GM13976 (cell line): ENCODE measurements at regions not wholly inside any gene's neighbourhood (a gene's known extent, or its start where the extent isn't known, plus 50 kb on each side); places are given as distances from the start of the nearest gene placed in this dataset.
"Not testable (repeated sequence)": the region's sequence is repeated elsewhere in the genome, so short reads cannot be mapped to it uniquely, and the experiment has no call there.

Experiments
- DNase-seq: peaks from one replicate; pipeline ENCODE4 v3.0.0; 2012; ENCODE audit warnings: low spot score
- in situ Hi-C: fragments of 300-500 bp; cut with MboI; formaldehyde crosslinking; loops from one replicate; pipeline ENCODE4 v1.12.0; 2022; ENCODE audit warnings: low sequenced_read_pairs, mixed read lengths, inconsistent platforms; ENCODE audit not compliant: unreplicated experiment
- TF ChIP-seq, protein P1 (sequence below): IDR thresholded peaks from 2 replicates; pipeline ENCODE4 v1.5.1; 2012; ENCODE audit warnings: borderline replicate concordance, mild to moderate bottlenecking; ENCODE audit not compliant: insufficient read depth; ENCODE audit errors: extremely low read depth, missing control alignments, control extremely low read depth

DNA sequence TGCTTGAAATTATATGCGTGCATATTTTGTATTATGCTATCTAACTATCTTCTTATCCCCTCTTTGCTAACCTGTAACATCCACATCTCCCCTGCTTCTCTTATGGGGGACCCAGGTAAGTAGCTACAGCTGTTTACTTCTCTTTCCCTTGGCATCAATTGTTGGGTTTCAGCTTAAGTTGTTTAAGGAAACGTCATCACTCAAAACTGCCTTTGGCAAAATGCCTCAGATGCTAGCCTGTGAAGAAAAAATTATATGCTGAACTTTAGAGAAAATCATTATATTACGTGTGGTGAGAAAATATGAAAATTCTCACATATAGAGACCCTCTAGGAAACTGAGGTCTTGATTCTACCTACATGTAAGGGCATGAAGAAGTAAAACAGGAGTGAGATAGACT lies 447.0 kb upstream of the NECTIN3 start:
- DNase-seq = no peak
- in situ Hi-C loops = no loop called here

DNA sequence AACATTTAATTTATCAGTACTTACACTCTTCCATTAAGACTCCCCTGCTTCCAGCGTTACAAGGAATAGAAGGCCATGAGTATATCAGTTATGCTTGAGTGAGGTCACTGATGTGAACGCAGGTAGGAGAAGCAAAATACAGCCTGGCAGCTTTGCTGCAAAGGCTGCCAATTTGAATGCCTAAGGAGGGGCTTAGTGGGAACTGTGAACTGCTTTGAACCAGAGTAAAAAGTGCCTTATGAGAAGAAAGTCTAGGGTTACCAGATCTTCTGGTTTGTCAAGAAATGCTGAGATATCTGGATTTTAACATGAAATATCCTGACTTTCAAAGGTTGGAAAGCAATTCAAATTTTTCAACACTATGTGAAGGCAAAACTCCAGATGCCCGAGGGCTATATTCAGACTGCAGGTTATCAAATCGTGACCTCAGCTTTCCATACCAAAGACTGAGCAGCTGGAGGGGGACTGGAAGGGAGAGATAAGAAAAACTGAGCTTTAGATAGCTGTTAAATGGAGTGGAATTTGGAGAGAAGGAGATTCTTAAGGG lies 446.3 kb upstream of the NECTIN3 start:
- no peak for DNase-seq
- in situ Hi-C loops = no loop called here
- TF ChIP-seq, protein P1, sequence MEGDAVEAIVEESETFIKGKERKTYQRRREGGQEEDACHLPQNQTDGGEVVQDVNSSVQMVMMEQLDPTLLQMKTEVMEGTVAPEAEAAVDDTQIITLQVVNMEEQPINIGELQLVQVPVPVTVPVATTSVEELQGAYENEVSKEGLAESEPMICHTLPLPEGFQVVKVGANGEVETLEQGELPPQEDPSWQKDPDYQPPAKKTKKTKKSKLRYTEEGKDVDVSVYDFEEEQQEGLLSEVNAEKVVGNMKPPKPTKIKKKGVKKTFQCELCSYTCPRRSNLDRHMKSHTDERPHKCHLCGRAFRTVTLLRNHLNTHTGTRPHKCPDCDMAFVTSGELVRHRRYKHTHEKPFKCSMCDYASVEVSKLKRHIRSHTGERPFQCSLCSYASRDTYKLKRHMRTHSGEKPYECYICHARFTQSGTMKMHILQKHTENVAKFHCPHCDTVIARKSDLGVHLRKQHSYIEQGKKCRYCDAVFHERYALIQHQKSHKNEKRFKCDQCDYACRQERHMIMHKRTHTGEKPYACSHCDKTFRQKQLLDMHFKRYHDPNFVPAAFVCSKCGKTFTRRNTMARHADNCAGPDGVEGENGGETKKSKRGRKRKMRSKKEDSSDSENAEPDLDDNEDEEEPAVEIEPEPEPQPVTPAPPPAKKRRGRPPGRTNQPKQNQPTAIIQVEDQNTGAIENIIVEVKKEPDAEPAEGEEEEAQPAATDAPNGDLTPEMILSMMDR = no peak

More for the DNA sequence above, 447.0 kb upstream of the NECTIN3 start:
- TF ChIP-seq, protein P1 = no peak

DNA sequence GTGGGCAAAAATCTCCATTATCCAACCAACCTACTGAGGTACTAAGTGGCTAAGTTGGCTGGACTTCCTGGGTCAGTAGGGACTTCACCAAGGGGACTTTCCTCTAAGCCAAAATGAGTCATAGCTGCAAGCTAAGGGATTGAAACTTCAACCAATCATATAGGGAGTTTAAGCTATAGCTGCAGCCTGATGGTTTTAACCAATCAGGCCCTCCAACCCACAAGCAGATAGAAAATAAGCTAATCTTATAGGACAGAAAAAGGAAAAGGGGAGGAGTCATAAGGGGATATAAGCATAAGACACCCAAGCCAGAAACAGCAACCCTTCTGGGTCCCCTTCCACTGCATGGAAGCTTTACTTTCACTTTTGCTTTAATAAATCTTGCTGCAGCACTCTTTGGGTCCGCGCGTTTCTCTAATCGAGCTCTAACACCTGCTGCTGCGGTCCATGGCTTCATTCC lies 444.9 kb upstream of the NECTIN3 start:
- DNase-seq, in situ Hi-C loops: not testable (repeated sequence)

DNA sequence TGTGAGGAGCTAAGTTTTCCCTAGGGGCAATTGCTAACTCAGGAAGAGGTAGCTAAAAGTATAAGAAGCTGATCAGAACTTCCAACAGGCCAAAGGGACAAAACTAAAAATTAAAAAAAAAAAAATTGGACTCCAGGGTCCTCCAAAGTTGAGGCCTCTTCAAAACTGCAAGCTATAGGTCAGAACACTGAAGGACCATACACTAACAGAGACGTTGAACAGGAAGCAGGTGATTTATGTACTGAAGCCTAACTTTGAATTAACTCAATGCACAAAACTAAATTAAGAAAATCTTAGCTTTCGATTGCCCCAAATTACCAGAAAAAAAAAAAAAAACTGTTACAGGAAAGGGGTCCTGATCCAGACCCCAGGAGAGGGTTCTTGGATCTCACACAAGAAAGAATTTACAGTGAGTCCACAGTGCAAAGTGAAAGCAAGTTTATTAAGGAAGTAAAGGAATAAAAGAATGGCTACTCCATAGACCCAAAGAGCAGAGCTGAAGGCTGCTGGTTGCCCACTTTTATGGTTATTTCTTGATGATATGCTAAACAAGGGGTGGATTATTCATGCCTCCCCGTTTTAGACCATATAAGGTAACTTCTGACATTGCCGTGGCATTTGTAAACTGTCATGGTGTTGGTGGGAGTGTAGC lies 442.8 kb upstream of the NECTIN3 start:
- DNase-seq = no peak
- TF ChIP-seq, protein P1 = no peak
- in situ Hi-C loops = no loop called here

DNA sequence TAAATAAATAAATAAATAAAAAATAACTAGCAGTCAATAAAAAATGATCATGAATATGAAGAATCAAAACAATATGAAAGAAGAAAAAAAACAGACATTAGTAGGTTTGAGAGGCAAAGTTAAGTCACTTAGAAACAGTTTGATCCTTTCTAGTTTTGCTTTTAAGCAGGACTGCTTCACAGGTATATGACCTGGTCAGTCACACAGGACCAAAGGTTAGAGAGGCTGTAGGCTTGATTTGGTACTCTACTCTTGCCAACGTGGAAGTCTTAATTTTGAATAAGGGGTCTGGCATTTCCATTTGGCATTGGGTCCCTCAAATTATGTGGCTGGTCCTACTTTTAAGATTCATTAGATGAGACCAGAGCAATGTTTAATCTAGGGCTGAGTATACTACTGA lies 441.7 kb upstream of the NECTIN3 start:
- in situ Hi-C loops = no loop called here

DNA sequence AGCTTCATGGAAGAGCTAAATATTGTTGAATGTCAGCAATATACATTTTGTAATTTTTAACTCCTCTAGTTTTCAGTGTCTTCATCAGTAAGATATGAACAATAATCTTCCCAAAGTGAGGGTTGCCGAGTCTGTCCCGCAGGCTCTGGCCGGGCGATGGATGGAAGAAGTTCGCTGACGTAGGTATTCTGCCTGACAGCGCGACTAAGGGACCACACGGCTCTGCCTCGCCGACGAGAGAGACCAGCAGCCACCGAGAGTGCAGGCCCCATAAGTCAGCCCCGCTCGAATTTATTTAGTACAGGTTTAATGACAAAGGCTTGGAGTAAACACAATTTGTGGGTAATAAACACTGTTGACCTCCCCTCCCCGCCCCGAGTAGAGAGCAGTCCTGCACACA lies 427.4 kb upstream of the NECTIN3 start:
- in situ Hi-C loops = no loop called here
- TF ChIP-seq, protein P1 = no peak
- no peak for DNase-seq

More for the DNA sequence above, 441.7 kb upstream of the NECTIN3 start:
- TF ChIP-seq, protein P1 = no peak
- no peak for DNase-seq

DNA sequence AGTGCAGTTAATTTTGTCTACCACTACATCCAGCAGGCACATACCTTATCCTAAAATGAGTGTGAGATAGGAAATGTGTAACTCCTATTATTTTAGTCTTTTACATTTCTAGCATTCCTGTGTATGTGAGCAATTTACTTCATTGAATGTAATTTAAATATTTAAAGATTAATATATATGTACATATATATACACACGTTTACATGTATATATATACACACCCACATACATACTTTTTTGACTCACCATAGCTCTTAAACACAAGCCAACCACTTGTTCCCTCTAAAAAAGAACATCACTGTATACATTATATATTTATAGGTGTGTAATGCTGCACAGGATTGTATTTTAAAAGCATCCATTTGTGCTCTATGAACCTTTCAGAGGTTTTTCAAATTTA lies 425.6 kb upstream of the NECTIN3 start:
- DNase-seq = no peak
- TF ChIP-seq, protein P1 = no peak
- in situ Hi-C loops = no loop called here
